Hepatocyte (in vitro differentiated cells): ENCODE measurements at regions not wholly inside any gene's neighbourhood (a gene's known extent, or its start where the extent isn't known, plus 50 kb on each side); places are given as distances from the start of the nearest gene placed in this dataset.

ENCODE experiments used
- DNase-seq: peaks from one replicate; pipeline ENCODE4 v3.0.0-alpha.2; 2016; ENCODE audit warnings: low spot score
- H2AFZ ChIP-seq: fragments of 200-600 bp; sonication (generic); 2 replicates; pipeline ENCODE4 v1.6.0; 2016; ENCODE audit warnings: antibody characterized with exemption, mild to moderate bottlenecking
- H3K27ac ChIP-seq: fragments of 200-600 bp; sonication (generic); 2 replicates; pipeline ENCODE4 v1.5.1; 2016; ENCODE audit warnings: mild to moderate bottlenecking
- H3K27me3 ChIP-seq: fragments of 200-600 bp; sonication (generic); 2 replicates; pipeline ENCODE4 v1.6.1; 2016
- H3K36me3 ChIP-seq: fragments of 200-600 bp; sonication (generic); replicated peaks from 2 replicates; pipeline ENCODE4 v1.5.1; 2016; ENCODE audit warnings: low read depth; ENCODE audit not compliant: insufficient read depth
- H3K4me1 ChIP-seq: fragments of 200-600 bp; sonication (generic); 2 replicates; pipeline ENCODE4 v1.5.1; 2016; ENCODE audit warnings: mild to moderate bottlenecking, moderate library complexity; ENCODE audit not compliant: insufficient read depth
- H3K4me2 ChIP-seq: fragments of 200-600 bp; sonication (generic); 2 replicates; pipeline ENCODE4 v1.6.0; 2016
- H3K4me3 ChIP-seq: fragments of 200-600 bp; sonication (generic); 2 replicates; pipeline ENCODE4 v1.5.1; 2016; ENCODE audit warnings: mild to moderate bottlenecking
- H3K79me2 ChIP-seq: fragments of 200-600 bp; sonication (generic); 2 replicates; pipeline ENCODE4 v1.6.0; 2017; ENCODE audit warnings: mild to moderate bottlenecking
- H3K9me2 ChIP-seq: fragments of 200-600 bp; sonication (generic); replicated peaks from 2 replicates; pipeline ENCODE4 v1.6.0; 2017; ENCODE audit warnings: mild to moderate bottlenecking; ENCODE audit not compliant: insufficient read depth
- H3K9me3 ChIP-seq: fragments of 200-600 bp; sonication (generic); 2 replicates; pipeline ENCODE4 v1.5.1; 2016; ENCODE audit warnings: low read depth, mild to moderate bottlenecking
- H4K20me1 ChIP-seq: fragments of 200-600 bp; sonication (generic); 2 replicates; pipeline ENCODE4 v1.6.0; 2016; ENCODE audit warnings: mild to moderate bottlenecking; ENCODE audit not compliant: insufficient read depth, poor library complexity, severe bottlenecking
- CTCF ChIP-seq: fragments of 200-600 bp; sonication (generic); IDR thresholded peaks from 2 replicates; pipeline ENCODE4 v1.5.1; 2016; ENCODE audit warnings: antibody characterized with exemption, mild to moderate bottlenecking; ENCODE audit not compliant: poor library complexity
- EZH2 ChIP-seq: fragments of 200-600 bp; sonication (generic); IDR thresholded peaks from 2 replicates; pipeline ENCODE4 v1.6.1; 2016; ENCODE audit warnings: antibody characterized with exemption, mild to moderate bottlenecking, borderline replicate concordance
- EZH2phosphoT487 ChIP-seq: fragments of 200-600 bp; sonication (generic); IDR thresholded peaks from one replicate; pipeline ENCODE4 v1.6.1; 2018; ENCODE audit warnings: antibody characterized with exemption, mild to moderate bottlenecking, low read depth, moderate library complexity; ENCODE audit not compliant: unreplicated experiment, severe bottlenecking
- WGBS: methylation state at CpG from one replicate; pipeline ENCODE4 v1.1.6; 2016; ENCODE audit warnings: low lambda C conversion rate; ENCODE audit errors: missing lambda C conversion rate; 5-methylcytosine and 5-hydroxymethylcytosine counted together

GRCh38 chr1:219514728-219515127, 98.2 kb downstream of the ZC3H11B start:
- no peak for TF ChIP-seq EZH2
- TF ChIP-seq CTCF = no peak
- no peak for TF ChIP-seq EZH2phosphoT487

GRCh38 chr1:219507437-219507836, 105.5 kb downstream of the ZC3H11B start:
- H3K27me3 ChIP-seq = no peaks in the 10 kb centered on the region
- no peak overlapping the region for H2AFZ ChIP-seq
- no peak overlapping the region for H3K4me3 ChIP-seq
- no peaks in the 10 kb centered on the region for H3K79me2 ChIP-seq
- H3K36me3 ChIP-seq = no peaks in the 10 kb centered on the region
- TF ChIP-seq CTCF (no peak), EZH2phosphoT487 (no peak), EZH2 (no peak)
- H3K4me1 ChIP-seq = no peaks in the 10 kb centered on the region
- H4K20me1 ChIP-seq = no peaks in the 10 kb centered on the region
- DNase-seq = peak; percentile 6
- no peaks in the 10 kb centered on the region for H3K9me3 ChIP-seq
- H3K9me2 ChIP-seq = no peaks in the 10 kb centered on the region
- peak overlapping the region; percentile 68 for H3K27ac ChIP-seq
- H3K4me2 ChIP-seq = no peak overlapping the region
- WGBS = 51% methylated on average over 2 of the region's 2 CpGs

More at GRCh38 chr1:219514728-219515127, 98.2 kb downstream of the ZC3H11B start:
- H3K9me2 ChIP-seq = no peaks in the 10 kb centered on the region
- H3K27ac ChIP-seq = no peak overlapping the region
- H3K27me3 ChIP-seq = no peaks in the 10 kb centered on the region
- H3K4me1 ChIP-seq = no peaks in the 10 kb centered on the region
- no peak for DNase-seq
- no peaks in the 10 kb centered on the region for H3K79me2 ChIP-seq
- WGBS = 79% methylated on average over 3 of the region's 3 CpGs
- H2AFZ ChIP-seq = no peak overlapping the region
- no peak overlapping the region for H3K4me2 ChIP-seq
- H3K4me3 ChIP-seq = no peak overlapping the region
- no peaks in the 10 kb centered on the region for H4K20me1 ChIP-seq
- no peaks in the 10 kb centered on the region for H3K9me3 ChIP-seq
- no peaks in the 10 kb centered on the region for H3K36me3 ChIP-seq

- no peaks in the 10 kb centered on the region for H3K36me3 ChIP-seq
- no peaks in the 10 kb centered on the region for H4K20me1 ChIP-seq
- no peak for DNase-seq
- no peak overlapping the region for H2AFZ ChIP-seq
- H3K4me2 ChIP-seq = no peak overlapping the region
- H3K27me3 ChIP-seq = no peaks in the 10 kb centered on the region
- H3K79me2 ChIP-seq = no peaks in the 10 kb centered on the region
- no peak for TF ChIP-seq EZH2phosphoT487
- no peak for TF ChIP-seq EZH2
- no peak for TF ChIP-seq CTCF
- H3K4me1 ChIP-seq = no peaks in the 10 kb centered on the region
- no peaks in the 10 kb centered on the region for H3K9me2 ChIP-seq
- no peak overlapping the region for H3K4me3 ChIP-seq
- 95% methylated on average over 1 of the region's 1 CpG for WGBS
- H3K27ac ChIP-seq = peak overlapping the region; percentile 68
- no peaks in the 10 kb centered on the region for H3K9me3 ChIP-seq
These were observed 106.0 kb downstream of the ZC3H11B start for GRCh38 chr1:219506936-219507335.

- peak overlapping the region; percentile 68 for H3K27ac ChIP-seq
- no peaks in the 10 kb centered on the region for H4K20me1 ChIP-seq
- no peak overlapping the region for H2AFZ ChIP-seq
- no peaks in the 10 kb centered on the region for H3K27me3 ChIP-seq
- H3K9me3 ChIP-seq = no peaks in the 10 kb centered on the region
- no peaks in the 10 kb centered on the region for H3K4me1 ChIP-seq
- no peak for TF ChIP-seq EZH2phosphoT487
- TF ChIP-seq EZH2 = no peak
- no peak for TF ChIP-seq CTCF
- H3K79me2 ChIP-seq = no peaks in the 10 kb centered on the region
- DNase-seq = peak; percentile 11
- WGBS = 32% methylated on average over 4 of the region's 4 CpGs
- no peaks in the 10 kb centered on the region for H3K36me3 ChIP-seq
- no peak overlapping the region for H3K4me2 ChIP-seq
- no peak overlapping the region for H3K4me3 ChIP-seq
- no peaks in the 10 kb centered on the region for H3K9me2 ChIP-seq
These were observed 106.4 kb downstream of the ZC3H11B start for GRCh38 chr1:219506473-219506899.
